HG03521 (cell line): ENCODE measurements at regions not wholly inside any gene's neighbourhood (a gene's known extent, or its start where the extent isn't known, plus 50 kb on each side); places are given as distances from the start of the nearest gene placed in this dataset.

Experiments used
- ATAC-seq: cut with Tn5 transposase; IDR thresholded peaks from one replicate; pipeline ENCODE4 v1.9.1; 2021; ENCODE audit warnings: mild to moderate bottlenecking, moderate library complexity; ENCODE audit not compliant: unreplicated experiment

GRCh38 chr20:57013217-57013616 is 253.2 kb downstream of the BMP7 start:
- ATAC-seq, result no peak

DNA sequence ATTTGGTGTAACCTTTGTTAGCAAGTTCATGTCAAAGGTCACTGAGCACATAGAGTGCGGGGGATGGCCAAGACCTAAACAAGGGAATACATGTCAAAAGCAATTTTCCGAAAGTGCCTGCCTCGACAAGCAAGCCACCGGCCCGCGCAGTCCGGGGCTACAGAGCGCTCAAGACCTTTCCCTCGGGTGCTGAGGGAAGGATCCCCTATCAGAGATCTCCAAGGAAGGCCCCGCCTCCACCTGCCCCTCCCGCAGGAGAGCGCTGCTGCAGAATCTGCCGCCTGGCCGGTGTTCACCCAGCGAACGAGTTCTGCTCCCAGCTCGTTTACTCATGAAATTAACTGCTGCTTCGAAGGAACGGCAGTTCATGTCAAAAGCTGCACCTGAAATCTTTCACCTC is 252.7 kb downstream of the BMP7 start:
- ATAC-seq, result no peak

- no peak for ATAC-seq
Measured at GRCh38 chr20:57020364-57020763, 246.1 kb downstream of the BMP7 start.

GRCh38 chr20:57022306-57022705 is 244.1 kb downstream of the BMP7 start:
- no peak for ATAC-seq

DNA sequence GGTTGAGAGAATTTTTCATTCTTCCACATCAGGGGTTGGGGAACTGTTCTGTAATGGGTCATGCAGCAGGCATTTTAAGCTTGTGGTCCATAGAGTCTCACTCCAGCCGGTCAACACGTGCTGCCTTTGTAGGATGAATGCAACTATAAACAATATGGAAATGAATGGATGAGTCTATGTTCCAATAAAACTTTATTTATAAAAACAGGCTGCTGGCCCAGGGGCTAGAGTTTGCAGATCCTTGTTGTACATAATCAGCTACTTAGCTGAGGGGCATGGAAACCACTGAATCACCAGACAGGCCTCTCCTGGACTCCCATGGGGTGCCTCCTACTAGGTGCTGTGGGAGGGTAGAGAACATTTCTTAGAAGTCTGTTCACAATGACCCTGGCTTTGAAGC is 243.4 kb downstream of the BMP7 start:
- ATAC-seq, result no peak

DNA sequence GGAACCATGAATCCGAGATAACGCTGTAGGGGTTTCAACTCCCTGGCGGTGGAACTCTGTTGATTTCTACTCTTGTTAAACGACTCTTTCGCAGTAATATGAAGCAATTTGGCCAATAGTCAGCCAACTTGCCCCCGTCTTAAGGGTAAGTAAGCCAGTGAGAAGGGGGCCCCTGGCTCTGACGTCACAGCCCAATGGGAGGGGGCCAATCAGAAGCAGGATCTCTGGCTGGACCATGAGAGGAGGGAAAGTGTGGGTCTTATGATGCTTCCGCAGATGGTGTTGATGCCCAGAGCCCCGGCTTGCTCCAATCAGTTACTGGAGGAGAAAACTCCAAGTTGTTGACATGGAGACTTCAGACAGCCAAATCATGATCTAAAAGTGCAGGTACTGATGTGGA is 242.4 kb downstream of the BMP7 start:
- no peak for ATAC-seq

DNA sequence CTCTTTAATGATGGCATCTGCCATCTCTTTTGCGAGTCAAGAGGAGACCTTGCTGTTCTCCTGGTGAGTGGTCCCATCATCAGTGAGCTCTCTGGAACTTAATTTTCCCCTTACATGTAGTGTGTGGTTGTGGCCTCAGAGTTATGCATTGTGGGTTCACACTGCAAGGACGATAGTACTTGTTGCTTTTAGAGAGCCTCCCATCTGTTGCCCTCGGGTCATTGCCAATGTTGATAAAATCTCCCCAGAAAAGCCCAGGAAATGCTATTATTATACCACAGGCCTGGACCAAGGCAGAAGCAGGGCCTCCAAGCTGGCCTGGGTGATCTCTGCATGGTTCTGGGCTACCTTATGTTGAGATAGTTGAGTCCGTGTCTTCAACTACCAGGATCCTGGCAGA is 241.6 kb downstream of the BMP7 start:
- no peak for ATAC-seq

DNA sequence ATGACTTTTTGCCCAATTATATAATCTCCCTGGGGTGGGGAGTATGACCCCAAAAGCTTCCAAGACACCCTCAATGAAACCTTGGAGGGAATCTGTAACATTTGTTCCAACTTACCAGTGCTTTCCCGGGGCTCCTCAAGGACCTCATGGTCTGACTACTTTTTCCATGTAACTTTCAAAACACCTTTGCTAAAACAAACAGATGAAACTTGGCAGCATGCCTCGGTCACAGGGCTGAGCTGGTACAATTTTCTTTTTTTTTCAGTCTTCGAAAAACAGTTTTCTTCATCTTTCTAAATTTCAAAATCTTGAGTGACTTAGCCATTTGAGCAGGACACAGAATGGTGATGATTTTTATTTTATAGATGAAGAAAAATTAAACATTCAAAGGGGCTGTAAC is 241.2 kb downstream of the BMP7 start:
- no peak for ATAC-seq

GRCh38 chr20:57025666-57026224 is 240.7 kb downstream of the BMP7 start:
- ATAC-seq, result no peak

- ATAC-seq, result no peak
Measured at GRCh38 chr20:57027777-57028176, 238.7 kb downstream of the BMP7 start.

DNA sequence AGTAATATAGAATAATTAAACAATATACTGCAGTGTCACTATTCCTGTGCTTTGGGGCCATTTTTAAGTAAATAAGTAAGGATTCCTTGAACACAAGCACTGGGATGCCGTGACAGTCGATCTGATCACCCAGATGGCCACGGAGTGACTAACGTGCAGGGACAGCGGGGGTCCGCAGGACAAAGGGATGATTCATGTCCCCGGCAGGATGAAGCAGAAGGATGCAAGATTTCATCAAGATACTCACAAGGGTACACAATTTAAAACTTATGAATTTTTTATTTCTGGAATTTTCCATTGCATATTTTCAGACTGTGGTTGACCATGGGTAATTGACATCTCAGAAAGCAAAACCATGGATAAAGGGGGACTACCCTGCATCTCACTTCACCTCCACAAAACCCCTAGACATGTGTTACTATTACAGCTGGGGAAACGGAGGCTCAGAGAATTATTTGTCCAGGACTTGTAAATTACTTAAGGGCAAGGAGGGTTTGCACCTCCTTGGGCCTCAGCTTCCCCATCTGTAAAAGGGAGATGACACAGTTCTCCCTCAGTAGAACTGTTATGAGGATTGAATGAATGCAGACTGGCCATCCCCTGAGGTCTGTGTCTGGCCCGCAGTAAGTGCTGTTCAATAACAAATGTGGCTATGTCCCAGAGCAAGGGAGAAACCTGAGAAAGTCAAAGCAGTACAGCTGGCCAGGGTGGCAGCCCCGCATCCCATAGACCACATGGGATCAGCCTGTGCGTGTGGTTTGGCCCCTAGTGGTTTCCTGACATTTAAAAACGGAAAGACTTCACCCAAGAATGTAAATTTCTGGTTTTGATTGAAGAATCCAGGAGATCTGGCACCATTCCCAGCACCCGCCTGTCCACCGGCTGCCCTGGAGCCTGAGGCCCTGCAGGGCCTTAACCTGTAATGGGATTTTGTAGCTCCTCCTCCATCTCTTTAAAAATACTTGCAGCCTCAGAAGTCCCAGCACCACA is 235.5 kb downstream of the BMP7 start:
- ATAC-seq, result no peak

DNA sequence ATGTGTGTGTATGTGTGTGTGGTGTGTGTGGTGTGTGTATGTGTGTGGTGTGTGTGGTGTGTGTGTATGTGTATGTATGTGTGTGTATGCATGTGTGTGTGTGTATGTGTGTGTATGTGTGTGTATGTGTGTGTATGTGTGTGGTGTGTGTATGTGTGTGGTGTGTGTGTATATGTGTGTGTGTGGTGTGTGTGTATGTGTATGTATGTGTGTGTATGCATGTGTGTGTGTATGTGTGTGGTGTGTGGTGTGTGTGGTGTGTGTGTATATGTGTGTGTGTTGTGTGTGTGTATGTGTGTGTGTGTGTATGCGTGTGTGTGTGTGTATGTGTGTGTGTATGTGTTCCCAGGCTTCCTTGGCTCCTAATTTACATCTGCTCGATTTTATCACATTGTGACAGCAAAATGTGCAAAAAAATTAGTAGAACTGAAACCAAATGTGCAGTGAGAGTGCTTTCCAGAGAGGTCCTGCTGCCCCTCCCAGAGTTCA is 234.5 kb downstream of the BMP7 start:
- ATAC-seq, result no peak

GRCh38 chr20:57032847-57033246 is 233.6 kb downstream of the BMP7 start:
- no peak for ATAC-seq

GRCh38 chr20:57034001-57034400 is 232.4 kb downstream of the BMP7 start:
- ATAC-seq, result no peak

GRCh38 chr20:57037689-57038088 is 228.8 kb downstream of the BMP7 start:
- no peak for ATAC-seq

DNA sequence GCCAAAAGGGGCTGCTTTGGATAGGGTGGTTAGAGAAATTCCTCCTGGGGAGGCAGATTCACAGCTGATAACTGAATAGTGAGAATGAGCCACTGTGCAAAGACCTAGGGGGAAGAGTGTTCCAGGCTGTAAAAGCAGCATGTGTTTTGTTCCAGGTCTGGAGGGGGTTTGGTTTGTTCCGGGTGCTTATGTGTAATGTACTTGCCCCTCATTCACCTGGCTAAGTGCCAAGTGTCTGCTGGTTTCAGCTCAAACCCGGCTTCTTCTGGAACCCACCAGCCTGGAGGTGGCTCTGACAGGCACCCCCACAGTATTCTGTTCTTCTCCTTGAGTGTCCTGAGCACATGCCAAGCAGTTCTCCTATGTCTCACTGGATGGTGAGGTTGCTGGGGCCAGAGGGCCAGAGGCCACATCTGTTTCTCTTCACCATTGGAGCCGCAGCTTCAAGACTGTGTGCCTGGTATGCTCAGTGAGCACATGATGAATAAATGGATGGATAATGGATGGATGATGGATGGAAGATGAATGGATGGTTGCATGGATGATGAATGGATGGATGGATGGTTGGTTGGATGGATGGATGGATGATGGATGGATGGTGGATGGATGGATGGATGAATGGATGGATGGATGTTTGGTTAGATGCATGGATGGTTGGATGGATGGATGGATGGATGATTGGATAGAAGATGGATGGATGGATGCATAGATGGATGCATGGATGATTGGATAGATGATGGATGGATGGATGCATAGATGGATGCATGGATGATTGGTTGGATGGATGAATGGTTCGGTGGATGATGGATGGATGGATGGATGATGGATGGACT is 227.6 kb downstream of the BMP7 start:
- no peak for ATAC-seq

DNA sequence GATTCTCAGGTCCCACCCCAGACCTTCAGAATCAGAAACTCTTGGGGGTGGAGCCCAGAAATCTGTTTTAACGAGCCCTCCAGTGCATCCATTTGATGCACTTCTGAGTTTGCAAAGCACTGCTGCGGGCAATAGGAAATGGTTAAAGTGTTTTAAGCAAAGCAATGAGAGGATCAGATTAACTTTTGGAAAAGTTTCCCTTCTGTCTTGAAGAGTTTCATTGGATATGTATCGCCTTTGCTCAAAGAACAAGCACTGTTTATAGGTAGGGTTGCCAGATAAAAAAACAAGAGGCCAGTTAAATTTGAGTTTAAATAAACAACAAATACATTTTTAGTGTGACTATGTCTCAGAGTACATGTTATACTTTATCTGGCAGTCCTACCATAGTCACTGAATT is 226.0 kb downstream of the BMP7 start:
- ATAC-seq, result no peak

DNA sequence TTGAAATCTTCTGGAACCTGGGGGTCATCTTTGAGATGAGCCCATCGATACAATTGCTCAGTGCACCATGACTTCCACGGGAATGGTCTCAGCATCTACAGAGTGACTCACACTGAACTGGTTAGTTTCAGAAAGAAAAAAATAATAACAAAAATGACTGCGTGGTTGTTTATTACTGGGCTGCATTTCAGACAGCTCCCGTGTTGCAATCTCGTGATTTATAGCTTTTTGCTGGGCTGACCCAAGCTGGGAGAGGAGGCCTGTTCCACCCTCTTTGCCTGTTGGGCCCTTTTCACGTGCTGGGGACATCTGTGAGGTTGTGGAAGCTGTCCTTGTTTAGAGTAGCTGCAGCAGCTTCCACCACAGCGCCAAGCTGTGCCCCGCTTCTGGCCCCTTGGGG is 225.5 kb downstream of the BMP7 start:
- ATAC-seq, result no peak

DNA sequence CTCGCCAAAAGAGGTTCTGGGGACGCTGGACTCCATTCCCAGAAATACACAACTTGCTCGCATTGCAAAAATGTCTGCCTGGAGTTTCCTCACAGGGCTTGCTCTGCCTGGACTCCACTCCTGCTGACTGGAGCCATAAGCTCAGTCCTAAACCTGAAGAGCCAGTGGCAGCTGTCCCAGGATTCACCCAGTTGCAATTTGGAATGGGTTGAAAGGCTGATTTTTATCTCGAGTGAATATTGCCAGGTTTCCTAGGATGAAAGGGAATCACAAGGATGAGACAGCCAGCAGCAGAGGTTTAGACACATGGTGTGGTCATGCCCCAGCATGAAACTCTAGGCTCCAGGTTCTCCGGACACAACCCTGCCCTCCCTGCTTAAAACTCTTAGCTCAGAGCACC is 223.3 kb downstream of the BMP7 start:
- no peak for ATAC-seq

- no peak for ATAC-seq
Measured at GRCh38 chr20:57043669-57044268, 222.7 kb downstream of the BMP7 start.
